ENCODE measurements at regions not wholly inside any gene's neighbourhood (a gene's known extent, or its start where the extent isn't known, plus 50 kb on each side); places are given as distances from the start of the nearest gene placed in this dataset.

GRCh38 chr11:11010624-11011127 lies 152.8 kb upstream of the ZBED5 start:
- no peaks in the 10 kb centered on the region for H3K36me3 ChIP-seq
- H3K27ac ChIP-seq, result no peak overlapping the region
- DNase-seq, result peak; percentile 43 to 71
- H3K4me3 ChIP-seq, result peak overlapping the region in 1 of 2 donors; percentile 21
- TF ChIP-seq CTCF (IDR thresholded peaks at IDR 0.05), result peak; percentile 48
- H3K9me3 ChIP-seq, result no peaks in the 10 kb centered on the region
- intact Hi-C loops (cut with DNase I; ENCODE audit: low total_unique reads), result no loop called here
- H3K27me3 ChIP-seq, result no peaks in the 10 kb centered on the region
- peaks cover 0 to 6% (median 0%) of the 10 kb centered on the region in 4 donors for H3K4me1 ChIP-seq

- intact Hi-C loops (cut with DNase I; ENCODE audit: low total_unique reads), result no loop called here
- no peak overlapping the region for H3K27ac ChIP-seq
- peaks cover 0 to 6% (median 0%) of the 10 kb centered on the region in 4 donors for H3K4me1 ChIP-seq
- H3K9me3 ChIP-seq, result no peaks in the 10 kb centered on the region
- H3K4me3 ChIP-seq, result no peak overlapping the region
- no peak for DNase-seq
- H3K27me3 ChIP-seq, result no peaks in the 10 kb centered on the region
- H3K36me3 ChIP-seq, result no peaks in the 10 kb centered on the region
- TF ChIP-seq CTCF (IDR thresholded peaks at IDR 0.05), result no peak
Observed at GRCh38 chr11:11009179-11009578, 151.3 kb upstream of the ZBED5 start.

GRCh38 chr11:11004069-11004468 lies 146.2 kb upstream of the ZBED5 start:
- no peak for DNase-seq
- Histone ChIP-seq H3K4me3 (no peak overlapping the region), H3K36me3 (no peaks in the 10 kb centered on the region), H3K27ac (no peak overlapping the region), H3K9me3 (no peaks in the 10 kb centered on the region), H3K4me1 (no peaks in the 10 kb centered on the region), H3K27me3 (peaks cover 0 to 19% of the 10 kb centered on the region in 2 donors)
- no peak for TF ChIP-seq CTCF (IDR thresholded peaks at IDR 0.05)
- intact Hi-C loops (cut with DNase I; ENCODE audit: low total_unique reads), result no loop called here

GRCh38 chr11:11003226-11003625 lies 145.4 kb upstream of the ZBED5 start:
- TF ChIP-seq CTCF (IDR thresholded peaks at IDR 0.05), result no peak

GRCh38 chr11:11000579-11001283 lies 142.9 kb upstream of the ZBED5 start:
- H3K27me3 ChIP-seq, result peaks cover 0 to 19% of the 10 kb centered on the region in 2 donors
- H3K27ac ChIP-seq, result no peak overlapping the region
- DNase-seq, result no peak
- H3K36me3 ChIP-seq, result no peaks in the 10 kb centered on the region
- intact Hi-C loops (cut with DNase I; ENCODE audit: low total_unique reads), result no loop called here
- TF ChIP-seq CTCF (IDR thresholded peaks at IDR 0.05), result no peak
- no peaks in the 10 kb centered on the region for H3K4me1 ChIP-seq
- H3K9me3 ChIP-seq, result no peaks in the 10 kb centered on the region
- no peak overlapping the region for H3K4me3 ChIP-seq

More at GRCh38 chr11:11003226-11003625, 145.4 kb upstream of the ZBED5 start:
- H3K27ac ChIP-seq, result no peak overlapping the region
- H3K9me3 ChIP-seq, result no peaks in the 10 kb centered on the region
- no peaks in the 10 kb centered on the region for H3K4me1 ChIP-seq
- DNase-seq, result no peak
- intact Hi-C loops (cut with DNase I; ENCODE audit: low total_unique reads), result no loop called here
- H3K4me3 ChIP-seq, result no peak overlapping the region
- H3K27me3 ChIP-seq, result peaks cover 0 to 19% of the 10 kb centered on the region in 2 donors
- no peaks in the 10 kb centered on the region for H3K36me3 ChIP-seq

Data from tibial artery (tissue), 4 donors.